GM10248 (cell line): ENCODE measurements at regions not wholly inside any gene's neighbourhood (a gene's known extent, or its start where the extent isn't known, plus 50 kb on each side); places are given as distances from the start of the nearest gene placed in this dataset.

Experiments
- CTCF ChIA-PET: fragments of 300-600 bp; sonication (Branson Sonifier 250); formaldehyde crosslinking; extraction: SDS; loops from one replicate; lab custom pipeline; 2021; ENCODE audit warnings: antibody characterized with exemption; lab: Yijun Ruan, JAX
- POLR2A ChIA-PET: fragments of 350-650 bp; sonication (Branson Sonifier 250); formaldehyde crosslinking; extraction: SDS; loops from one replicate; lab custom pipeline; 2020; ENCODE audit warnings: antibody characterized with exemption; lab: Yijun Ruan, JAX
- DNase-seq: peaks from one replicate; pipeline ENCODE4 v3.0.0; 2012; ENCODE audit errors: extremely low spot score
- CTCF ChIP-seq: IDR thresholded peaks from 2 replicates; pipeline ENCODE4 v1.5.1; 2012; ENCODE audit warnings: mild to moderate bottlenecking, low read depth; ENCODE audit errors: extremely low read depth, missing control alignments, control extremely low read depth

- no peak for DNase-seq
- TF ChIP-seq CTCF: no peak
- CTCF ChIA-PET: no interaction called here
- POLR2A ChIA-PET: no interaction called here
These were observed 107.2 kb upstream of the SIRPA start for GRCh38 chr20:1788044-1788443.

- CTCF ChIA-PET: interaction anchor here (3.3 kb wide), 1 partner anchor 10 kb away, joined by 15 read pairs; no protein-coding TSS in a partner anchor
- no peak for TF ChIP-seq CTCF
- POLR2A ChIA-PET: interaction anchor here (0.6 kb wide), 1 partner anchor 345 kb away, joined by 4 read pairs; no protein-coding TSS in a partner anchor
- DNase-seq: no peak
These were observed 108.7 kb upstream of the SIRPA start for GRCh38 chr20:1786486-1786885.

GRCh38 chr20:1784586-1784985, 110.6 kb upstream of the SIRPA start:
- POLR2A ChIA-PET: no interaction called here
- CTCF ChIA-PET: interaction anchor here (1.3 to 3.3 kb wide), 2 partner anchors 8 to 20 kb away, joined by 3 to 15 read pairs; no protein-coding TSS in a partner anchor
- TF ChIP-seq CTCF: no peak
- DNase-seq: no peak

- CTCF ChIA-PET: no interaction called here
- POLR2A ChIA-PET: no interaction called here
- TF ChIP-seq CTCF: no peak
These were observed 112.0 kb upstream of the SIRPA start for GRCh38 chr20:1783245-1783644.

GRCh38 chr20:1782181-1782580, 113.0 kb upstream of the SIRPA start:
- no peak for DNase-seq
- ChIA-PET POLR2A (no interaction called here), CTCF (interaction anchor here (1.7 to 3.3 kb wide), 2 partner anchors 10 to 18 kb away, joined by 5 to 17 read pairs; no protein-coding TSS in a partner anchor)
- TF ChIP-seq CTCF: no peak

More at GRCh38 chr20:1783245-1783644, 112.0 kb upstream of the SIRPA start:
- DNase-seq: no peak

- no peak for TF ChIP-seq CTCF
- ChIA-PET CTCF (interaction anchor here (1.1 to 3.3 kb wide), 3 partner anchors 15 to 276 kb away, joined by 3 to 17 read pairs (median 9); no protein-coding TSS in a partner anchor), POLR2A (no interaction called here)
- no peak for DNase-seq
These were observed 115.6 kb upstream of the SIRPA start for GRCh38 chr20:1779567-1779966.

GRCh38 chr20:1778338-1778737, 116.9 kb upstream of the SIRPA start:
- POLR2A ChIA-PET: no interaction called here

More at GRCh38 chr20:1778338-1778737, 116.9 kb upstream of the SIRPA start:
- no peak for DNase-seq
- TF ChIP-seq CTCF: no peak
- CTCF ChIA-PET: interaction anchor here (1.5 to 5.5 kb wide), 6 partner anchors 13 to 473 kb away, joined by 3 to 90 read pairs (median 12); no protein-coding TSS in a partner anchor
